Stomach (tissue), 4 donors: ENCODE measurements at regions not wholly inside any gene's neighbourhood (a gene's known extent, or its start where the extent isn't known, plus 50 kb on each side); places are given as distances from the start of the nearest gene placed in this dataset.

Experiments
- POLR2AphosphoS5 ChIP-seq, 3 donors: sonication (generic); formaldehyde crosslinking; IDR thresholded peaks; one replicate each; pipeline ENCODE4 v1.6.1; 2016; ENCODE audit warnings: antibody characterized with exemption in 3 of 3
- TF ChIP-seq, protein P1 (sequence below), 7 experiments: fragments of 450-650 bp in 4 of 7; fragments of 200-600 bp in 3 of 7; sonication (generic) in 3 of 7; IDR thresholded peaks; one replicate each; pipeline ENCODE4 v1.5.1; 2016 to 2019; ENCODE audit warnings: antibody characterized with exemption in 7 of 7, control low read depth in 2 of 7, mild to moderate bottlenecking in 1 of 7

GRCh38 chr5:111595425-111595824, 83.1 kb upstream of the STARD4 start:
- TF ChIP-seq, protein P1, sequence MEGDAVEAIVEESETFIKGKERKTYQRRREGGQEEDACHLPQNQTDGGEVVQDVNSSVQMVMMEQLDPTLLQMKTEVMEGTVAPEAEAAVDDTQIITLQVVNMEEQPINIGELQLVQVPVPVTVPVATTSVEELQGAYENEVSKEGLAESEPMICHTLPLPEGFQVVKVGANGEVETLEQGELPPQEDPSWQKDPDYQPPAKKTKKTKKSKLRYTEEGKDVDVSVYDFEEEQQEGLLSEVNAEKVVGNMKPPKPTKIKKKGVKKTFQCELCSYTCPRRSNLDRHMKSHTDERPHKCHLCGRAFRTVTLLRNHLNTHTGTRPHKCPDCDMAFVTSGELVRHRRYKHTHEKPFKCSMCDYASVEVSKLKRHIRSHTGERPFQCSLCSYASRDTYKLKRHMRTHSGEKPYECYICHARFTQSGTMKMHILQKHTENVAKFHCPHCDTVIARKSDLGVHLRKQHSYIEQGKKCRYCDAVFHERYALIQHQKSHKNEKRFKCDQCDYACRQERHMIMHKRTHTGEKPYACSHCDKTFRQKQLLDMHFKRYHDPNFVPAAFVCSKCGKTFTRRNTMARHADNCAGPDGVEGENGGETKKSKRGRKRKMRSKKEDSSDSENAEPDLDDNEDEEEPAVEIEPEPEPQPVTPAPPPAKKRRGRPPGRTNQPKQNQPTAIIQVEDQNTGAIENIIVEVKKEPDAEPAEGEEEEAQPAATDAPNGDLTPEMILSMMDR (IDR thresholded peaks at IDR 0.05) = no peak
- no peak for TF ChIP-seq POLR2AphosphoS5 (IDR thresholded peaks at IDR 0.05)
